Stimulated activated CD8-positive, alpha-beta memory T cell treated with anti-CD3 and anti-CD28 coated beads, Interleukin-4, amount 100 ng/mL, for 48 hours (primary cell): ENCODE measurements at regions not wholly inside any gene's neighbourhood (a gene's known extent, or its start where the extent isn't known, plus 50 kb on each side); places are given as distances from the start of the nearest gene placed in this dataset.

ENCODE experiments used
- DNase-seq: peaks from one replicate; pipeline ENCODE4 v3.0.0-alpha.2; 2020

GRCh38 chr16:49121636-49122035 is 160.0 kb downstream of the CBLN1 start:
- DNase-seq, result no peak

- no peak for DNase-seq
Measured at GRCh38 chr16:49120631-49121030, 161.0 kb downstream of the CBLN1 start.

- no peak for DNase-seq
Measured at GRCh38 chr16:49116873-49117272, 164.8 kb downstream of the CBLN1 start.

- DNase-seq, result no peak
Measured at GRCh38 chr16:49115956-49116355, 165.7 kb downstream of the CBLN1 start.

GRCh38 chr16:49112754-49113153 is 168.9 kb downstream of the CBLN1 start:
- DNase-seq, result no peak

- DNase-seq, result no peak
Measured at GRCh38 chr16:49111351-49111750, 170.3 kb downstream of the CBLN1 start.

- no peak for DNase-seq
Measured at GRCh38 chr16:49108611-49109010, 173.0 kb downstream of the CBLN1 start.

- DNase-seq, result no peak
Measured at GRCh38 chr16:49103298-49103697, 178.3 kb downstream of the CBLN1 start.

GRCh38 chr16:49101997-49102396 is 179.6 kb downstream of the CBLN1 start:
- no peak for DNase-seq

GRCh38 chr16:49100366-49100765 is 181.3 kb downstream of the CBLN1 start:
- DNase-seq, result no peak

- no peak for DNase-seq
Measured at GRCh38 chr16:49097964-49098363, 183.7 kb downstream of the CBLN1 start.

GRCh38 chr16:49096176-49096945 is 185.3 kb downstream of the CBLN1 start:
- DNase-seq, result no peak

- no peak for DNase-seq
Measured at GRCh38 chr16:49095539-49095938, 186.1 kb downstream of the CBLN1 start.

GRCh38 chr16:49094471-49094870 is 187.2 kb downstream of the CBLN1 start:
- no peak for DNase-seq

GRCh38 chr16:49093939-49094338 is 187.7 kb downstream of the CBLN1 start:
- no peak for DNase-seq

GRCh38 chr16:49092704-49093103 is 188.9 kb downstream of the CBLN1 start:
- DNase-seq, result no peak

GRCh38 chr16:49089533-49089932 is 192.1 kb downstream of the CBLN1 start:
- DNase-seq, result no peak

- no peak for DNase-seq
Measured at GRCh38 chr16:49089039-49089438, 192.6 kb downstream of the CBLN1 start.

GRCh38 chr16:49085686-49086085 is 196.0 kb downstream of the CBLN1 start:
- no peak for DNase-seq

- DNase-seq, result no peak
Measured at GRCh38 chr16:49084628-49085390, 196.8 kb downstream of the CBLN1 start.

- DNase-seq, result no peak
Measured at GRCh38 chr16:49081554-49081953, 200.1 kb downstream of the CBLN1 start.

GRCh38 chr16:49081086-49081485 is 200.6 kb downstream of the CBLN1 start:
- no peak for DNase-seq

GRCh38 chr16:49078571-49078970 is 203.1 kb downstream of the CBLN1 start:
- DNase-seq, result no peak

GRCh38 chr16:49078104-49078503 is 203.5 kb downstream of the CBLN1 start:
- no peak for DNase-seq
